GM21381 (cell line): ENCODE measurements at regions not wholly inside any gene's neighbourhood (a gene's known extent, or its start where the extent isn't known, plus 50 kb on each side); places are given as distances from the start of the nearest gene placed in this dataset.

Experiments
- ATAC-seq: cut with Tn5 transposase; IDR thresholded peaks from one replicate; pipeline ENCODE4 v1.9.1; 2021; ENCODE audit warnings: mild to moderate bottlenecking, moderate library complexity; ENCODE audit not compliant: unreplicated experiment

- ATAC-seq = no peak
These were observed 96.1 kb downstream of the ARL4A start for GRCh38 chr7:12783421-12784095.

- no peak for ATAC-seq
These were observed 98.0 kb downstream of the ARL4A start for GRCh38 chr7:12785473-12785872.

DNA sequence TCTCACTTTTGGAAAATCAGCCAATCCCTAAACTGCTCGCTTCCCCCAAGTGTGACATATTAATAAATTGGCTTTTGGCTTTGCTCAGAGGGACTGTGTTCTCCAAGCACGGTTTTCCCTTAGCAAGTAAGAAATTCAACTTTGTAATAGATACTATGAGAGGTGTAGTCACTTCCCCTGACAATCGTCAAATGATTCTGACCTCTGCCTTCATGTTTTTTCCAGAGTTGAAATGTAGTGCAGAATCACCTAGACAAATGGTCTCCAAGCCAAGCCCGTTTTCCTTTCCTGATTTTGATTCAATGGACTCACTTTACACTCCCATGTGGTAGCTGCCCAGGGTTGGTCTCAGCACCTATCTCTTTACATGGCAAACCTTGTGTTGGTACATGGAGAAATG lies 99.1 kb downstream of the ARL4A start:
- ATAC-seq = no peak

DNA sequence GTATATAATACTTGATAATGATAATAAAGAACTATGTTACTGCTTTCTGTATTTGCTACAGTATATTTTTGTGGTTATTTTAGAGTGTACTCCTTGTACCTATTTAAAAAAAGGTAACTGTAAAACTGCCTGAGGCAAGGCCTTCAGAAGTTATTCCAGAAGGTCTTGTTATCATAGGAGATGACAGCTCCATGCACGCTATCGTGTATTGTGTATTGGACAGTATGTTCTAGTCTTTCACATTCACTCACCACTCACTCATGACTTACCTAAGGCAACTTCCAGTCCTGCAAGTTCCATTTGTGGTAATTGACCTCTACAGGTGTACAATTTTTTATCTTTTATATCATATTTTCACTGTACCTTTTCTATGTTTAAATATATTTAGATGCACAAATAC lies 100.7 kb downstream of the ARL4A start:
- ATAC-seq = no peak

DNA sequence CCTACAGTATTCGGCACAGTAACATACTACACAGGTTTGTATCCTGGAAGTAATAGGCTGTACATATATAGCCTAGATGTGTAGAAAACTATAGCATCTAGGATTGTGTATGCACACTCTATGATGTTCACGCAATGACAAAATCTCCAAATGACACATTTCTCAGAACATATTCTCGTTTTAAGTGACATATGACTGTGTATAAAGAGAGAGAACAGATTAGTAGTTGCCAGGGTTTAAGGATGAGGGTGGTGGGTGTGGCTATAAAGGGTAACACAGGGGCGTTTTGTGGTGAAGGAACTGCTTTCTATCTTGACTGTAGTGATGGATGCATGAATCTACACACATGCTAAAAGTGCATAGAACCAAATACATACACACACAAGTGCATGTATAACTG lies 101.2 kb downstream of the ARL4A start:
- ATAC-seq = no peak

DNA sequence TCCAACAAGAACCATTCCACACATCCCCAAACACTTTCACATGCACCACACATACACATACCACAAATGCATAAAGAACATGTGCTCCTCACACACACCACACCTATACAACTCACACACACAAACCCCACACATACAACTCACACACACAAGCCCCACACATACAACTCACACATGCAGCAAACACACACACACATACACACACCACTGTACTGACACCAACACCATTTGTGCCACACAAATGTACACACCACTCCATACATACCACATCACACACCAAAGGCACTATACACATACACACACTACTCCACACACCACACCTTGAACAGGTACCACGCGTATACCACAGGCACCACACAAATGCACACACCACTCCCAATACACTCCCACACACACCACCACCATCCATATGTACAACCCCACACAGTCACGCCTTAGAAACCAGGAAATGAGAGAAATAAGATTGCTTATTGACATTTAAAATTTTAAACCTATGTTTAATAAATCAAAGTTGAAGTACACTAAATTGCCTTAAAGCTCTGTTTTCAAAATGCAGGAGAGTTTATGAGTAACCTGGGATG lies 107.4 kb downstream of the ARL4A start:
- no peak for ATAC-seq

DNA sequence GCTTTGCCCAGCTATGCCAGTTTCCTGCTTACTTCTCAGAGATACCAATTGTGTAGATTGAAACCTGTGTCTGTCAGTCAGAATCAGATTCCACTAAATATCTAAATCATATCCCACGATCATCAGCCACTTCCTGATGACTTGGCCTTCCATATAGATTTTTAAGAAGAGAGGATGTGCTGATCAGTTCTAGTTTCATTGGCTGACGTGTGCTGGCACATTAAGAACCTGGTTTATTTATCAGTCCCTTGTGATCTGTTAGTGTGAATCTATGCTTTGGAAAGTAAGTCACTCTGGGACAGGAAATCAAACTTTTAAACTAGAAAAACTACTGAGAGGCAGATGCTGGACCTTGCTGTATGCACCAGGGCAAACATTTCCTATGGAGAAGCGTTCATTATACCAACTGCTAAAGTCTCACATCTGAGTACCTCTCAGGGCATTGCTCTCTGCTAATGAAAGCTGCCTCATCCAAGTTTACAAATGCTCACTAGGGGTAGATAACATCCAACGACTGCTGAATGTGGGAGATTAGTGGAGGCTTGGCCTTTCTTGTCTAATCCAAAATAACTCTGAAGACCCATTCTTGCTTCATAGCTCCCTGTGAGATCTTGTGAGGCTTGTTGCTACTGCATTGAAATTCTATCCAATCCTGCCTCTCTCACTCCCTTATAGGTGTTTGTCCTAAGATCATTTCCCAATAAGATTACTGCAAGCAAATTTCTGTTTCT lies 109.1 kb downstream of the ARL4A start:
- ATAC-seq = no peak

DNA sequence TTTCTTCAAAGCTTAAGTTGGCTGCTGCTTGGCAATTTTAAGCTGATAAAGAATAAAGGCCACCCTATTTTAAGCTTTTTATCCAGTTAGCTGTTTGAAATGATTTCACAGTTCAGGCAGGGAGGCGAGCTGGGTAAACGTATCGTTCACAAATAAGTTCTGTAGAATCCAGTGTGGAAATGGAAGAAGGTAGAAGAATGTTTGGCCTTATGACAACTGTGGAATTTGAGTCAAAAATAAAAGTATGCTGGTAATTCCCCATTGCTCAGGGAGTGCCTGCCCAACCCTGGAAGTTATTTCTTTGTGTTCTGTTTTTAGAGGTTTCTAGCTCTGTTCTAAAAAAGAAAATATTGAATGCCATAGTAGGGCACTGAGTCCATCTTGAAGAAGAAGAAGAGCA lies 113.1 kb downstream of the ARL4A start:
- ATAC-seq = no peak

GRCh38 chr7:12801107-12801506 lies 113.7 kb downstream of the ARL4A start:
- ATAC-seq = no peak

DNA sequence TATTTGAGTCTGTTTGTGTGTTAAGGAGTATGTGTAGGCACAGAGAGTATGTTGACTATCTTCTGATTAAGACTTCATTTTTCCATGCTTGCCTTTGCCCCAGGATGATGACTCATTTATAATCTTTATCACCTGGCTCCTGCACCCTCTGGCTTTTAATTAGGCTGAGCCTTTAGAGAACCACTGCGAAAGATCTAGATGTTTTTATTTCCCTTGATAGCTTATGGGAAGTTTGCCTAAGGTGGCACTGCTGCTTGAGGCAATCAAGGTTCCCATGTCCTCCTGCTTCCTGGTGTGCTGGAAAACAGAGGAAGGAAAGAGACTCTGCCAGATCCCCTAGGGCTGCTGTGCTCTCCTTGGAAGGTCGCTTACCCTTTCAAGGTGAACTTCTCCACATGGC lies 114.6 kb downstream of the ARL4A start:
- no peak for ATAC-seq

DNA sequence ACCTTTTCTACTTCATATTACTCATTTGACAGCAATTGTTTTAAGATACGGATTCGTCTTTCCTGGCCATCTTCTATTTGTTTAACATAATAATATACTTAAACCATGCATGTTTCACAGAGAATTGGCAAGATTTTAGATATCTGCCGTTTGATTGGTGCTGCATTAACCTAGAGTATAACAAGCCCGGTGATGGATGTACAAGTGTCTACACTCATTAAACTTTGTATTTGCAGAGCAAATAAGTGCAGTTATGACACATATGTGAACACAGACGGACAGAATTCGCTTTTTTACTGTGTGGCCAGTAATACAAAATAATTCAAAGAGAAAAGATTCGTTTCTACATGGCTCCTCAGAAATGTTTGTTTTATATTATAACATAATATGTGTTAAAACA lies 116.1 kb downstream of the ARL4A start:
- no peak for ATAC-seq

- ATAC-seq = no peak
These were observed 118.1 kb downstream of the ARL4A start for GRCh38 chr7:12805518-12805928.

GRCh38 chr7:12805957-12806356 lies 118.5 kb downstream of the ARL4A start:
- ATAC-seq = no peak

GRCh38 chr7:12809476-12809875 lies 122.0 kb downstream of the ARL4A start:
- ATAC-seq = no peak

DNA sequence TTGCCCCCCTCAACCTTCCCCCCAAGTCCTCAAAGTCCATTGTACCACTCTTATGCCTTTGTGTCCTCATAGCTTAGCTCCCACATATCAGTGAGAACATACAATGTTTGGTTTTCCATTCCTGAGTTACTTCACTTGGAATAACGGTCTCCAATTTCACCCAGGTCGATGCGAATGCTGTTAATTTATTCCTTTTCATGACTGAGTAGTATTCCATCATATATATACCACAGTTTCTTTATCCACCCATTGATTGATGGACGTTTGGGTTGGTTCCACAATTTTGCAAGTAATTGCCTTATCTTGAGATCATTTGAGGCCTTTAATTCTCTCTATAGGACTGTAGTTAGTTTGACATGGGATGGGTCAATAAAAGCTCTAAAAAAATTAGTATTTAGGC lies 124.7 kb downstream of the ARL4A start:
- no peak for ATAC-seq

DNA sequence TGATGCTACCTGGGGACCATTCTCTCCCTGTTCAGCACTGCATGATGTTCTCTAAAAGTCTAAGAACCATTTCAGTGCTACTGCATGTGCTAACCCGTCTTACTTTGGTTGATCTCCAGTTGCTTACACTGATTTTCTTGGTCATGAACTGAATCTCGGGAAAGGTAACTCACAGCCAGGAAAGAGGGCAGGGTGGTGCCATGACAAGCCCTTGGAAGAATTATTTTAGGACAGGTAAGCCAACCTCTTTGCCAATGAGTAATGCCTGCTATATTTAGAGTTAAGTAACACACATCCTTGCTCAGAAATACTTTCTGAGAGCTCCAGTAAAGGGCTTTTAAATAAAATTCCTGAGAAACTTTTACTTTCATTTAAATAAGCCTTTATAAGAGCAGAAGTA lies 126.7 kb downstream of the ARL4A start:
- ATAC-seq = no peak

DNA sequence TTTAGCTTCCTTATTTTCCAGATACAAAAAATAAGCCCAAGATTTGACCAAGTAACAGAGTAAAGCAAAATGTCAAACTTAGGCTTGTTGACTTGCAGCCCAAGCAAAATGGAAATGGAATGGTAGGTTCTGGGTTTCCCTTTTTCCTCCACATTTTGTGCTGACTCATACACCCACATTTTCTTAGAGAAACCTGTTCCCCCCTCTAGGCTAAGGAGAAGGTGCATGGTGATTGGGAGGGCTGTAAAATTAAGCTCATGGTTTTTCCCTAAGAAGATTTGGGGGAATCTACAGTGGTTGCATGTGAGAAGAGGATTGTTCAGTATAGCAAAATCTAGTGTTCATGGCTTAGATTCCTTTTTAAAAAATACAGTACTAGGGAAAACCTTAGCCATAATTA lies 127.4 kb downstream of the ARL4A start:
- no peak for ATAC-seq

- no peak for ATAC-seq
These were observed 128.0 kb downstream of the ARL4A start for GRCh38 chr7:12815426-12815825.

- ATAC-seq = no peak
These were observed 128.4 kb downstream of the ARL4A start for GRCh38 chr7:12815871-12816270.

- ATAC-seq = no peak
These were observed 133.3 kb downstream of the ARL4A start for GRCh38 chr7:12820777-12821176.

DNA sequence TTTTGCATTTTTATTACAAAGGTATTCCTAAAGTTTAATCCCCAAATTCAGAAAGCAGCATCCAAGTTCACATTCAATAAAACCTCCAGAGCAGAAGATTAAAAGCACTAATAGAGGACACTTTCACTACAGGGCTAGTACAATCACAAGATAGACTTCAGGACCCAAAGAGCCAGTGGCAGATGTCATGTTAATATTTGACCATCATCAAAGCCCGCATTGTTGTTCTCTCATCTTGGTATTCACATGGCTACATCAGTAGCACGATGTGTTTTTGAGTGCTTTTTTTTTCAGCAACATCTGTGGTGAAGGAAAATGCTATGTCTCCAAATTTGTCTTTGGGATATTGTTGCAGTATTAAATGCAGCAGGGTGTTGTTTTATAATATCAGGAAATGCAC lies 134.3 kb downstream of the ARL4A start:
- ATAC-seq = no peak

- ATAC-seq = no peak
These were observed 138.6 kb downstream of the ARL4A start for GRCh38 chr7:12826079-12826478.
